Liver (tissue), 8 donors: ENCODE measurements at regions not wholly inside any gene's neighbourhood (a gene's known extent, or its start where the extent isn't known, plus 50 kb on each side); places are given as distances from the start of the nearest gene placed in this dataset.

ENCODE experiments used
- DNase-seq: peaks from one replicate; pipeline ENCODE4 v3.0.0-alpha.2; 2017; ENCODE audit warnings: low spot score
- H3K27ac ChIP-seq, 2 donors: one replicate each; pipeline ENCODE4 v1.7.0; 2013; ENCODE audit warnings: inconsistent platforms in 2 of 2, low read length in 2 of 2, control low read depth in 1 of 2, low read depth in 1 of 2, mild to moderate bottlenecking in 1 of 2
- H3K27me3 ChIP-seq, 4 donors: one replicate each; pipeline versions ENCODE4 v1.6.1 to v1.7.0; 2013; ENCODE audit warnings: low read length in 3 of 4, inconsistent platforms in 1 of 4, mild to moderate bottlenecking in 1 of 4, moderate library complexity in 1 of 4; ENCODE audit not compliant: control insufficient read depth in 4 of 4, insufficient read depth in 4 of 4
- H3K36me3 ChIP-seq, 4 donors: one replicate each; pipeline versions ENCODE4 v1.6.1 to v1.7.0; 2013; ENCODE audit warnings: low read length in 3 of 4, mild to moderate bottlenecking in 3 of 4, low read depth in 1 of 4, moderate library complexity in 1 of 4; ENCODE audit not compliant: control insufficient read depth in 4 of 4, insufficient read depth in 3 of 4
- H3K4me1 ChIP-seq, 4 donors: one replicate each; pipeline versions ENCODE4 v1.6.1 to v1.7.0; 2013; ENCODE audit warnings: low read length in 3 of 4, mild to moderate bottlenecking in 3 of 4, moderate library complexity in 1 of 4; ENCODE audit not compliant: control insufficient read depth in 4 of 4, insufficient read depth in 4 of 4
- H3K4me3 ChIP-seq, 3 donors: one replicate each; pipeline versions ENCODE4 v1.6.1 to v1.7.0; 2013; ENCODE audit warnings: low read length in 3 of 3, control low read depth in 1 of 3, low read depth in 1 of 3, mild to moderate bottlenecking in 1 of 3
- H3K9ac ChIP-seq, 2 donors: one replicate each; pipeline ENCODE4 v1.7.0; 2013; ENCODE audit warnings: low read length in 2 of 2, mild to moderate bottlenecking in 2 of 2, moderate library complexity in 2 of 2, control low read depth in 1 of 2, low read depth in 1 of 2
- H3K9me3 ChIP-seq, 4 donors: one replicate each; pipeline versions ENCODE4 v1.6.1 to v1.7.0; 2013; ENCODE audit warnings: low read length in 3 of 4; ENCODE audit not compliant: control insufficient read depth in 4 of 4
- EGR1 ChIP-seq, 2 donors: IDR thresholded peaks; 2 replicates each; pipeline ENCODE4 v1.6.1; 2016 to 2018; ENCODE audit warnings: antibody characterized with exemption in 2 of 2, low read depth in 2 of 2
- FOXA1 ChIP-seq: IDR thresholded peaks from 2 replicates; pipeline ENCODE4 v1.6.1; 2016; ENCODE audit warnings: antibody characterized with exemption
- FOXA2 ChIP-seq: IDR thresholded peaks from 2 replicates; pipeline ENCODE4 v1.6.1; 2016; ENCODE audit warnings: antibody characterized with exemption
- GABPA ChIP-seq, 2 donors: IDR thresholded peaks in 1 of 2; conservative IDR thresholded peaks in 1 of 2; 2 replicates each; pipeline ENCODE4 v1.6.1; 2016; ENCODE audit warnings: antibody characterized with exemption in 2 of 2, mild to moderate bottlenecking in 1 of 2, moderate library complexity in 1 of 2
- HNF4A ChIP-seq, 2 donors: conservative IDR thresholded peaks; 2 replicates each; pipeline ENCODE4 v1.6.1; 2016; ENCODE audit warnings: antibody characterized with exemption in 2 of 2, mild to moderate bottlenecking in 2 of 2
- HNF4G ChIP-seq: IDR thresholded peaks from 2 replicates; pipeline ENCODE4 v1.6.1; 2016; ENCODE audit warnings: antibody characterized with exemption
- JUND ChIP-seq, 2 donors: IDR thresholded peaks; 2 replicates each; pipeline ENCODE4 v1.6.1; 2016; ENCODE audit warnings: antibody characterized with exemption in 2 of 2
- NR2F2 ChIP-seq: IDR thresholded peaks from 2 replicates; pipeline ENCODE4 v1.6.1; 2016; ENCODE audit warnings: antibody characterized with exemption
- RAD21 ChIP-seq, 2 donors: IDR thresholded peaks; 2 replicates each; pipeline ENCODE4 v1.6.1; 2016; ENCODE audit warnings: antibody characterized with exemption in 2 of 2, mild to moderate bottlenecking in 2 of 2
- REST ChIP-seq: IDR thresholded peaks from 2 replicates; pipeline ENCODE4 v1.6.1; 2016; ENCODE audit warnings: antibody characterized with exemption, mild to moderate bottlenecking
- SP1 ChIP-seq: IDR thresholded peaks from 2 replicates; pipeline ENCODE4 v1.6.1; 2018; ENCODE audit warnings: antibody characterized with exemption, mild to moderate bottlenecking
- TAF1 ChIP-seq: conservative IDR thresholded peaks from 2 replicates; pipeline ENCODE4 v1.6.1; 2016; ENCODE audit warnings: antibody characterized with exemption, mild to moderate bottlenecking
- YY1 ChIP-seq: IDR thresholded peaks from 2 replicates; pipeline ENCODE4 v1.6.1; 2016; ENCODE audit warnings: antibody characterized with exemption, mild to moderate bottlenecking
- whole genome bisulfite sequencing: extraction: QIAGEN DNeasy Blood & Tissue Kit; methylation state at CpG from one replicate; pipeline ENCODE4 v1.1.7; 2013; 5-methylcytosine and 5-hydroxymethylcytosine counted together
- TF ChIP-seq, protein P1 (sequence below): IDR thresholded peaks from 2 replicates; pipeline ENCODE4 v1.6.1; 2016; ENCODE audit warnings: antibody characterized with exemption
- TF ChIP-seq, protein P2 (sequence below): fragments of 150-350 bp; IDR thresholded peaks from 2 replicates; pipeline ENCODE4 v1.5.1; 2017; ENCODE audit warnings: improper control_type of control experiment, low read depth, low read length; ENCODE audit not compliant: missing input control
- donor health status: healthy.
- donor health status: healthy.
- donor health status: healthy.
- donor health status: healthy.
- donor health status: healthy.

- H3K4me1 ChIP-seq = no peaks in the 10 kb centered on the region
- no peak for DNase-seq
- no peak overlapping the region for H3K27ac ChIP-seq
- H3K36me3 ChIP-seq = no peaks in the 10 kb centered on the region
- WGBS = 94% methylated on average over 13 of the region's 13 CpGs
- H3K9me3 ChIP-seq = no peaks in the 10 kb centered on the region
- TF ChIP-seq FOXA1 = no peak
- no peak for TF ChIP-seq EGR1 (IDR thresholded peaks at IDR 0.05; ENCODE audit: low read depth in 2 of 2)
- TF ChIP-seq HNF4G = no peak
- no peak for TF ChIP-seq HNF4A (conservative IDR thresholded peaks at IDR 0.05)
- no peak for TF ChIP-seq REST
- TF ChIP-seq NR2F2 = no peak
- no peak for TF ChIP-seq TAF1
- H3K27me3 ChIP-seq = no peaks in the 10 kb centered on the region
- H3K9ac ChIP-seq = no peak overlapping the region
- H3K4me3 ChIP-seq = no peak overlapping the region
These were observed 87.1 kb downstream of the RTP5 start for GRCh38 chr2:241956521-241957110.

GRCh38 chr2:241957276-241957675 is 87.7 kb downstream of the RTP5 start:
- 93% methylated on average over 14 of the region's 14 CpGs for WGBS
- Histone ChIP-seq H3K27me3 (no peaks in the 10 kb centered on the region), H3K9me3 (no peaks in the 10 kb centered on the region), H3K9ac (no peak overlapping the region), H3K27ac (no peak overlapping the region), H3K36me3 (no peaks in the 10 kb centered on the region), H3K4me3 (no peak overlapping the region), H3K4me1 (no peaks in the 10 kb centered on the region)
- DNase-seq = no peak
- TF ChIP-seq JUND (IDR thresholded peaks at IDR 0.05) (no peak), GABPA (IDR thresholded peaks at IDR 0.05 in 1 of 2, conservative IDR thresholded peaks at IDR 0.05 in 1 of 2) (no peak), FOXA1 (no peak), YY1 (no peak), SP1 (no peak), RAD21 (IDR thresholded peaks at IDR 0.05) (no peak), HNF4G (no peak), TAF1 (no peak), FOXA2 (no peak)
- TF ChIP-seq, protein P1, sequence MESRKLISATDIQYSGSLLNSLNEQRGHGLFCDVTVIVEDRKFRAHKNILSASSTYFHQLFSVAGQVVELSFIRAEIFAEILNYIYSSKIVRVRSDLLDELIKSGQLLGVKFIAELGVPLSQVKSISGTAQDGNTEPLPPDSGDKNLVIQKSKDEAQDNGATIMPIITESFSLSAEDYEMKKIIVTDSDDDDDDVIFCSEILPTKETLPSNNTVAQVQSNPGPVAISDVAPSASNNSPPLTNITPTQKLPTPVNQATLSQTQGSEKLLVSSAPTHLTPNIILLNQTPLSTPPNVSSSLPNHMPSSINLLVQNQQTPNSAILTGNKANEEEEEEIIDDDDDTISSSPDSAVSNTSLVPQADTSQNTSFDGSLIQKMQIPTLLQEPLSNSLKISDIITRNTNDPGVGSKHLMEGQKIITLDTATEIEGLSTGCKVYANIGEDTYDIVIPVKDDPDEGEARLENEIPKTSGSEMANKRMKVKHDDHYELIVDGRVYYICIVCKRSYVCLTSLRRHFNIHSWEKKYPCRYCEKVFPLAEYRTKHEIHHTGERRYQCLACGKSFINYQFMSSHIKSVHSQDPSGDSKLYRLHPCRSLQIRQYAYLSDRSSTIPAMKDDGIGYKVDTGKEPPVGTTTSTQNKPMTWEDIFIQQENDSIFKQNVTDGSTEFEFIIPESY = no peak
- TF ChIP-seq, protein P2, sequence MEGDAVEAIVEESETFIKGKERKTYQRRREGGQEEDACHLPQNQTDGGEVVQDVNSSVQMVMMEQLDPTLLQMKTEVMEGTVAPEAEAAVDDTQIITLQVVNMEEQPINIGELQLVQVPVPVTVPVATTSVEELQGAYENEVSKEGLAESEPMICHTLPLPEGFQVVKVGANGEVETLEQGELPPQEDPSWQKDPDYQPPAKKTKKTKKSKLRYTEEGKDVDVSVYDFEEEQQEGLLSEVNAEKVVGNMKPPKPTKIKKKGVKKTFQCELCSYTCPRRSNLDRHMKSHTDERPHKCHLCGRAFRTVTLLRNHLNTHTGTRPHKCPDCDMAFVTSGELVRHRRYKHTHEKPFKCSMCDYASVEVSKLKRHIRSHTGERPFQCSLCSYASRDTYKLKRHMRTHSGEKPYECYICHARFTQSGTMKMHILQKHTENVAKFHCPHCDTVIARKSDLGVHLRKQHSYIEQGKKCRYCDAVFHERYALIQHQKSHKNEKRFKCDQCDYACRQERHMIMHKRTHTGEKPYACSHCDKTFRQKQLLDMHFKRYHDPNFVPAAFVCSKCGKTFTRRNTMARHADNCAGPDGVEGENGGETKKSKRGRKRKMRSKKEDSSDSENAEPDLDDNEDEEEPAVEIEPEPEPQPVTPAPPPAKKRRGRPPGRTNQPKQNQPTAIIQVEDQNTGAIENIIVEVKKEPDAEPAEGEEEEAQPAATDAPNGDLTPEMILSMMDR = no peak
